HG02588 (cell line): ENCODE measurements at regions not wholly inside any gene's neighbourhood (a gene's known extent, or its start where the extent isn't known, plus 50 kb on each side); places are given as distances from the start of the nearest gene placed in this dataset.

ENCODE experiments used
- ATAC-seq: cut with Tn5 transposase; IDR thresholded peaks from one replicate; pipeline ENCODE4 v1.9.1; 2021; ENCODE audit warnings: mild to moderate bottlenecking, moderate library complexity; ENCODE audit not compliant: unreplicated experiment

DNA sequence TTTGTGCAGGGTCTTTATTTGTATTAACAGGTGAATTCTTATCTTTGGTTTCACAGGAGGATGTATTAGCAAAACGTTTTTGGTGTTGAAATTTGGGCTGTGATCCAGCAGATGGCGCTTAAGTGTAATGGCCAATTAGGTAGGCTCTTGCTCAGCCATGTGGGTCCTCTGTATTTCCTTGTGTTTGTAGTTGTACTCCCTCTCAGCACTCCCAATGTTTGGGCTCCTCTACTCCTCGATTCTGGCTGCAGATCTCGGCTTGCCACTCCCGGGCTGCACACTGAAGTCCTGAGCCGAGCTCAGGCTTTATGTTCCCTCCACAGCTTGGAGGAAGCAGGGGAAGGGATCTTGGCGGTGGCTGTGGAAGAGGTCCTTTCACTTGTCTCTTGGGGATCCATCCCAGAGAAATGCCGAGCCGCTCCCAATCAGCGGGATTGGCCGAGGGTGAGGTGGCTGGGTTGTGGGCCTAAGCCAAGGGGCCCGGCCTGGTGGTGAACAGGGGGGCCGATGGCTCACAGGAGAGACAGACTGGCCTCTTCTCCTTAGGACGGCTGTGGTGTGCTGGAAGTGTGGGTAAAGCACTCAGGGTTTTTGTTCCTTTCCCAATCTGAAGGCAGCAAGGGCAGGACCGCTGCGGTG, 133.7 kb downstream of the AEBP2 start:
- ATAC-seq: no peak

DNA sequence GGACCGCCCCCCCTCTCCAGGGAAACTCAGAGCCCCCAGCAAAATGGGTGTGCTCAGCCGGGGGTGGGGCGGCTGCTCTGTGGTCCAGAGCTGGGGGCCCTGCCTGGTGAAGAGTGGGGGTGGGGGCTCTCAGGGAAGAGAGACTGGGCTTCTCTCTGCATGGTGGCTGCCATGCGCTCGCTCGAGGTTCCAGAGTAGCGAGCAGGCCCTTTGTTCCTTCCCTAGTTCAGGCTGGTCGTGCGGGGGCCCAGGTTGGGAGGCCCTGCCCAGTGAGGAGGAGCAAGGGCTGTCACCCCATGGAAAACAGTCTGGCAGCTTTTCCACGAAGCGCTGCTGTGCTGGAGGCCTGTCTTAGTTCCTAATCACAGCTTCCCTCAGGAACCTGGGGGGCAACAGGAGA, 134.6 kb downstream of the AEBP2 start:
- no peak for ATAC-seq

DNA sequence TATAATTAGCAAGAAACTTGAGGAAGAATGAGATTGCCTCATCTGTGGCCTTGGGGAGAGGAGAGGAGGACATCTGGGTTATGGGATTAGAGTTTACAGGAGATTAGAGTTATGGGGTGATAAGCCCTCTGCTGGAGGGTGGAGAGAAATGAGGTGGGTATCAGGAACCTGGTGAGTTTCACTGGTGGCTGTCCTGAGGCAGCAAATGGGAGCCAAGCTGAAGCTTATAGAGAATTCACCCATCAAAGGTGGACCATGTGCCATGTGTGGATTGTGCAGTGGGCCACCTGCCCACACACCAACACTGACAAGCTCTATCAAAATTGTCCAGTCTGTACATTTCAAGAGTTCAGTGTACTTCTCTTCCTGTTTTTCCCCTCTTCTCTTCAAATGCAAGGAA, 135.3 kb downstream of the AEBP2 start:
- no peak for ATAC-seq

DNA sequence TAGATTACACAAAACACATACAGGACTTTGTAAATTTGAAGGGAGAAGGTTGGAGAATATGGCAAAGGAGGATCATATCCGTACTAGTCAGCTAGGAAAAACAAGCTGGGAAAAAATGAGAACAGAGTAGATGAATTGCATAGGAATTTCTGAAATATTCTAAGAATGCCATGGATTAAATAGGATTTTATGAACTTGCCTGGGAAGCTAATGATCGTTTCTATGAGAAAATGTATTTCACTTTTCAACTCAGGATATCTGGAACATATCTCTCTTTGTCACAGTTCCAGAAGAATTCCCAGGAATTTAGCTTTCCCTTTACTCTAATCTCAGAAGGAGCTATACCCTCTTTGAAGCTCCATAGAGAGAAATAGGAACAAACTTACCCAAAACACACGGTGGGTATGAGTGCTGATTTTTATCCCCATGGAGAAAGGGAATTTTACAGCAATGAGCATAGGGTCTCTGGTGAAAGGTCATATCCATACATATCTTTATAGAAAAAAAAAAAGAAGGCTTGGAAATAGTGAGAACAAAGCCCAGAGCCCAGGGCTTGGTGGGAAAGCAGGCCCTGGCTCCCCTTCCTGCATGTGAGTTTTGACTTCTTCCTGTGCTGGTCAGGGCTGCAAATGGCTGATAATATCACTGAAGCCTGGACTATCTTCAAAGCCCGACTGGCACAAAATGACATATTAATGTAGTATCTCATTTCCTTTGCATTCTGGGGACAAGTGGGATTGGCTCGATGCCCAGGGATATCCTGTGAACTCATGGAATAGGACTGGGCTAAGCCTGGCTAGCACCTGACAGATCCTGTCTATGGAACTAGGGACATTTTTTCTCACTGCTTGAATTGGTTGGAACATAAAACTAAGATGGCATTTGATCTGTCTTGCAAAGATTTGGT, 136.3 kb downstream of the AEBP2 start:
- no peak for ATAC-seq

DNA sequence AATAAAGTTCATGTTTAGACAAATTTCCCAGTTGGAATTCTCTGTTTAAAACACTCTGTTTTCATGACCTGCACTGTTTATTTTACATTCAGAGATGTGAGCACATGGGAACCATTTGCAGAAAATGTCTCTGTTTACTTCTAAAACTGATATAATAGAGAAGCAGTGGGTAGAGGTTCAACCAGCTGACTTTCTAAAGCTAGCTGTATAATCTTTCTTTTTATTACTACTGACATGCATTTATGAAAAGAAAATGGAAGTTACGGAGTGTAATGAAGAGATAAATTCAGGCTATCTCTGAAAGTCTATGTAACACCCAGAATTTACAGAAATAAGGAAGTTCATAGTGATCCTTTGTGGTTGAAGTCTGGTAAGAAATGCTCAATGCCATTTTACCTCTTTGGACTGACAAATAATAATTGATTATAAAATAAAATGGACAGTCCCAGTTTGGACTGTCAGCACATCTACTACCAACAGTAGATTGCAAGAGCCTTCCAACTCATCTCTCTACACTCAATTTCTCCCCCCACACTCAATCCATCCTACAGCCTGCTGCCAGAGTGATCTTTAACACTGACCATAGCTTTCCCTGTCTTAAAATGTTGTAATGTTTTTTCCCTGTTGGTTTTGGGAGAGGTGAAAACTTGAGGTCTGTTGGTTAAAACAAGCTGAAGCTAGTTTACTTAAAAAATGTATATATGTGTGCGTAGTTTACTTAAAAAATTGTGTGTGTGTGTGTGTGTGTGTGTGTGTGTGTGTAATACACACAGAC, 137.4 kb downstream of the AEBP2 start:
- no peak for ATAC-seq

DNA sequence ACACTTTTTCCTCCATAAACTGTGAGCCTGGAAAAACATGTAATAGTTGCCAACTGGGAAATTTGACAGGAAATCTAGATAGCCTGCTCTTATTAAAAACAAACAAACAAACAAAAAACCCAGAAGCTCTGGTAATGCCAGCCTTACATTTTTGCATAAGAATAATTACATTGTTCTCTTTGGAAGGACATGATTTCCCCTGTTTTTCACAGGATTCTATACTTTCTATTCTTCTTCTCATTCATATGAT, 137.9 kb downstream of the AEBP2 start:
- ATAC-seq: no peak

DNA sequence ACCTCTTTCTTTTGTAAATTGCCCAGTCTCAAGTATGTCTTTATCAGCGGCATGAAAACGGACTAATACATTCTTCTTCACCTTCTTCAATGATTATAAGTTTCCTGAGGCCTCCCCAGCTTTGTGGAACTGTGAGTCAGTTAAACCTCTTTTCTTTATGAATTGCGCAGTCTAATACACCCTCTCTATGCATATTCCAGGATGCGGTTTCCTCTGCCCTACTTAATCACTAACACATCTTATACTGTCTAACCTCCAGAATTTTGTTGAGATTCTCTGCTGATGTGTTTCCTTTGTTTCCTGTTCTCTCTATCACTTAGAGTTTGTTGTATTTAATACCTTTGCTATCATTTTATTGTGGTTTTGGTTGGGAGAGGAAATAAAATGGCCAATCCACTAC, 145.4 kb downstream of the AEBP2 start:
- ATAC-seq: no peak

DNA sequence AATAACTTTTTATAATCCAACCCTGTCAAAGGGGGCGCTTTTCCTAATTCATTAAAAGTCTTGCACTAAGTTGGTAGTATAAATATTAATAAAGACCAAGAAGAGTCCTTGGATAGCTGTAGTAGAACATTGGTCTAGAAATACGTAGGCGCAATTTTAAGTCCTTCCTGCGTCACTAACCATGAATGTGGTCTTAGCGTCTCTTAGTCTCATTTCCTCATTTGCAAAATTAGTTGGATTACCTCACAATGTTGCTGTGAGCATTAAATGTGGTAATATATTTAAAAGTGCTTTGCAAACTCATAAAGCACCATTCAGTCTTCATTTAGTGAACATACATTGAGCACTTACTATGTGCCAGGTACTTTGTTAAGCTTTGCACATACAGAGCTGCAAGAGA, 149.7 kb downstream of the AEBP2 start:
- ATAC-seq: no peak

DNA sequence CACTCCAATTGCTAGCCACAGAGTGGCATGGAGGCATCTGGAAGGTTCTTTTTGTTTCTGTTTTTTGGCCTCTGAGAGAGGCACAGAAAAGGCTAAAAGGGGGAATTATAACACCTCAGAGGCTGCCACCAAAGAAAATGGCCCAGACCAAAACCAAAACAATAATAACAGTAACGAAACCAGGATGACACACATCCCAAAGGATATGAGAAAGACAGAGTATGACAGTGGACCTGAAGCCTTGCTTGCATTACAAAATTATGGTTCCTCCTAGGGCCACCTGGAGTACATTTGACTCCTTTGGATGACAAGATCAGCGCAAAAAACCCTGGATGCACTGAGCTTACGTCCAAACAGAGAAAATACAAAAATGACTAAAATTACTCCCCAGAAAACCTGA, 152.7 kb downstream of the AEBP2 start:
- ATAC-seq: no peak

DNA sequence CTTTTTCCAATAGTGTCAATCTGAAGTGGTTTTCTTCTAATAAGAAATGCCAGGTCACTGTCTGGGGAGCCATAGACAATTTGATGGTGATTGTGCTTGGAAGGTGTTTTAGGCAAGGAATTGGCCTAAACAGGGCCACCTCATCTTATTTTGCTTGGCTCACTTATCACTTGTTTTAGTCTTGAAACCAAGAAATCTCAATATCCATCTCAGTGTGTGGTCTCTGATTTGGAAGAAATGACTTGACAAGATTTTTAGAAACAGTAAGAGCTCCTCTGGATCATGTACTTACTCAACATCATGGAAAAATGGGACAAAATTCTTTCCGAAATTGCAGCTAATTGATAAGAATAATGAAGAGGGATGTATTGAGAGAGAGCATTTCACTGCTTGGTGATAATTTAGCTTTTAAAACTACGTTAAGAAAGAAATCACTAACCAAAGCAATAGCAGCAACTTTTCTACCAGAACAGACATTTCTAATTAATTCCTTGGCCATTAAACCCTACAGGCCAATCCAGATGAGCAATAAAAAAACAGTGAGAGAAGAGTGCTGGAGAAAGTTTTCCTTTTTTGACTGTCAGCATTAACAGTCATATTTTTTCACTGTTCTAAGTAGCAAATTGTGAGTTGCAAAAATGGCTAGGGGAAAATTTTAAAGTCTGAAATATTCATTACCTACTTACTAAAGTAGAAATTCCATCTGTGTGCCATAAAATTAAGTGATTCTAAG, 157.3 kb downstream of the AEBP2 start:
- no peak for ATAC-seq

DNA sequence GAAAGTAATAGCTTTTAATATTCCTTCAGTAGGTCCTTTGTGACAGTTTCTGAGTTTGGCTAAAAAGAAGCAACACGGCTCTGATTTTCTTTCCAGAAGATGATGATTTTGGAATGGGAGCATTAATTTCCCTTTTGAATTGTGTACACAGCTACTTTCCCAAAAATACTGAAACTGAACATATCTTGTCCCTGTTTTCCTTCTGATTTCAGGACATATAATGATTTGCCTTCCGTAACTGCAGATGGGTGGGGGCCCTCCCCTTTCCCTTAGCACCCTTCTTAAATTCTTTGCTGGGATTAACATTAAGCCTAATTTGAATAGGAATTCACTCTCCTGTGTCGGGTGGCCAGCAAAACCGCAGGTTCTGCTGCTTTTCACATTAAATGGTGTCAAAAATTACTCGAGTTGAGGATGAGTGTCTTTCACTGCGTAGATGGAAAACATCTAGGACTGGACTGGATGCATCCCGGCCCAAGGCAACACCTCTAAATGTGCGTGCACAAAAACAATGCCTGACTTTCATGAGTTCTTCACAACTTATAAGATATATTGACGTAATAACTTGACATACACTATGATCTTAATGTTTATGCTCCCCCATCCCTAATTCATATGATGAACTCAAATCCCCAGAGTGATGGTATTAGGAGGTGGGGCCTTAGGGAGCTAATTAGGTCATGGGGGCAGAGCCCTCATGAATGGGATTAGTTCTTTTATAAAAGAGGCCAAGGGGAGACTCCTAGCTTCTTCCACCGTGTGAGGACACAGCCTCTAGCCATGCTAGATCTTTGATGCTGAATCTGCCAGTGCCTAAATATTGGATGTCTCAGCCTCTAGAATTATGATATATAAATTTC, 158.1 kb downstream of the AEBP2 start:
- no peak for ATAC-seq

DNA sequence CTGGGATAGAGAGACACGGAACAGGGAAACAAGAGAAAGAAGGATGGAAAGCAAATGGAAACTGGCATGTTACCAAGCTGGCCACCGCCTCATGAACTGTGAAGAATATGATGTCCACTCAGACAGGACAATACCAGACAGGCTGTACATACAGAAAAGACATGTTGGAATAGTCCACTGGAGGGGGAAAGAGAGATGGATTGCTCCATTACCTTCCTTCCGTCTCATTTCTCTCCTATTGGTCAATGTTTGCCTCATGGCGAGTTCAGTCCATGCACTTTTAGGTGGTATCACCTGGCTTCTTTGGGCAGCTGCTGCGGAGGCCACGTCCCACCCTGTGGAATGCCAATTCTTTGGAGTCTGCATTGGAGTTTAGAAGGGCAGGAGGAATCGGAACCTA, 166.4 kb downstream of the AEBP2 start:
- no peak for ATAC-seq

DNA sequence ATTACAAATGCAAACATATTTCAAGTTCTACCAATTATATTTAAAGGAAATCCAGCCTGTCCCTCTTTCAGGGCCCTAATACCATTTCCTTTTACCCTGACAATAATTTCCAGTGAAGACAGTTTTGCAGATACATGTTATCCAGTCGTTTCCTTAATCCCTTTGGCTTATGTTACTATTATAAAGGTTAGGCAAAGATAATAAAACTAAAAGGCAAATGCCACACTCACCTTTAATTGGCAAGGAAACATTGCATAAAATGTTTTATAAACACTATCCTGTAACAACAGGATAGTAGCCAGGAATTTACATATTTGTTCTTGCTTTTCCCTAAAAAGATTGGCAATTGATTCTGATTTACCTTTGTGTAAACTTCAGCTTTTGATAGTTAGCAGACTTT, 168.7 kb downstream of the AEBP2 start:
- ATAC-seq: no peak

DNA sequence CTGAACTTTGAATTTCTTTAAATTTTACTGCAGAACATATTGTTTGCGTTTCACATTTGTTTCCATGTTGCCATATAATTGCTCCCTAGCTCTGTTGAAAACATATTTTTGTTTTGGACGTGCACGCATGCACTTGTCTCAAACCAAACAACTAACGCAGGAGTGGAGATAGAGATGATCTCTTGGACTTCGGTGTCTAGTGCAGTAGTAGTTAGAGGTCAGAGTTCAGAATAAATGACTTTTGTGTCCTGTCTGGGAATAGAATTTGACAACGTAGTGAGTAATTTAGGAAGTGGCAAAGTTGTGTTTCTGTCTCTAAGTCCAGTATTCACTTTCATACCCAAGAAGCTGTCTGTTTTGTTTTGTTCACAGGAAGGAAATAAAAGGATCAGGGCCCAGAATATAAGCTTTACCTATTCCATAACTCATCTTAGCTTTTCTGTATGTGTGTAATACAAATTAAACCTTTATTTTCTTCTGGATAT, 173.8 kb downstream of the AEBP2 start:
- no peak for ATAC-seq

DNA sequence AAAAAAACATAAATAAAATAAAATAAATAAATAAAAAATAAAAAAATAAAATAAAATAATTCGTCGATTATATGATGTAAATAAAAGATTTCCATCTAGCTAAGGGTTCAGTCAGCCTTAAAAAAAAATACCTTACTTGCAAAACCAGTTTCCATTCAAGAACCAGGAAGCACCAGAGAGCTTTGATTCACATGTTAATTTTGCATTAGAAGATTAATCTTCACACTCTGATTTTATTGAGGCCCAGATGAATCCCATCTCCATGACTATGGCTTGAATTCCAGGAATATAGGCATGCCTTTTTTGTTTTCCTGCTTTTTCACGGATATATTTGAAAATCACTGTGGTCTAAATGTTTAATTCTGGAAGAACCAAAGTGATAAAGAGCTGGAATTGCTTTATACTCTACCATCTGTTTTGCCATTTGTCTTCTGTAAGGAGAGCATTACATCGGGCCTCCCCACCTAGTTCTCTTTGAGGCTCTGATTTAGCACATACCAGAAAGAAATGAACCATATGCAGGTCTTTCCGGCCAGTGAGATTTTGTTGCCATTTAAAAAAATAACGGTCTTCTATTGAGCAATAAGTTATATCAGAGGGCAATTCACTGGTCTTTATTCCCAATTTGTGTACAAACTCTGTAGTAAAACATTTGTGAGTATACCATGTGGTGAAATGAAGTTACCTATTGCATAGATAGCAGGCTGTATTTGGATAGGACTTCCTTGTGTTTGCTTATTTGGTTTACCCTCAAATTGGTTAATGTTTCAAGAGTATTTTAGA, 175.5 kb downstream of the AEBP2 start:
- no peak for ATAC-seq

DNA sequence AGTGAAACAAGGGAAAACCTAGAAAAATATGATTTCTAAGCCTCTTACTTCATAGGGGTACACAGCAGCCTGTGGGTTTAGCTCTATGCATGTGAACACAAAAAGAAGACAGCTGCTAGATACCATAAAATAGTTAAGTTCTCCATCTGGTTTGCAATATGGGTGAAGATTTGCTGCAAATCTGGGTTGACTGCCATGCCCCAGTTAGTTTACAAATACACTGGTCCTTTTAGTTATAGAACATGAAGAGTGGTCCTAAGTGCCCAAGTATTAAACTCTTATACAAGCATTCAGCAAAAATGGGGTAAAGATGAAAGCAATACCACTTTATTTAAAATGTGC, 176.1 kb downstream of the AEBP2 start:
- ATAC-seq: no peak

DNA sequence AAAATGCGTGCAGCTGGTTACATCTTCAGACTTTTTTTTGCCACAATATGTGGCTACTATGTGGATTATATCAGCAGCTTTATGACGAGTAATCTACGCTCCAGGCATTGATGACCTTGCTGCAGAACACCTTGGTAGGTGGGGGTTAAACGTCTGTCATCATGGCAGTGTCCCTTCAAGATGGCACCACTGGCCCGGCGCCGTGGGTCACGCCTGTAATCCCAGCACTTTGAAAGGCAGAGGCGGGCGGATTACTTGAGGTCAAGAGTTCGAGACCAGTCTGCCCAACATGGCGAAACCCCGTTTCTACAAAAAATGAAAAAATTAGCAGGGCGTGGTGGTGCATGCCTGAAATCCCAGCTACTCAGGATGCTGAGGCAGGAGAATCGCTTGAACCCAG, 177.5 kb downstream of the AEBP2 start:
- no peak for ATAC-seq

DNA sequence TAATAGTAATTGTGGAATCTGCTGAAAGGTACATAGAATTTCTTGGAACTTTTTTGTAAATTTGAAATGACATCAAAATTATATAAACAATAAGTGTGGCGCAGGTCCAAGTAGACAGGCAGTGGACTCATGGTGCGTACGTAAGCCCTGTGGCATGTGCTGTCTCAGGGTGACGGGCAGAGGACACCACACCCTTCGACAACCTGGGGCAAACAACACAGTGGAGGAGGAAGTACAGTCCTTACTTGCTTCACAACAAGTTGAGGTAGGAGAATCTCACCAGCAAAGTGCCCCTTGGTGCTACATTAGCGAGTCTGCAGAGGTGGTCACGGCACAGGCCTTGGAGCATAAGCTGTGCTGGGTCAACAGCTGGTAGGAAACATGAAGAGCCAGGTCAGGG, 180.9 kb downstream of the AEBP2 start:
- no peak for ATAC-seq

DNA sequence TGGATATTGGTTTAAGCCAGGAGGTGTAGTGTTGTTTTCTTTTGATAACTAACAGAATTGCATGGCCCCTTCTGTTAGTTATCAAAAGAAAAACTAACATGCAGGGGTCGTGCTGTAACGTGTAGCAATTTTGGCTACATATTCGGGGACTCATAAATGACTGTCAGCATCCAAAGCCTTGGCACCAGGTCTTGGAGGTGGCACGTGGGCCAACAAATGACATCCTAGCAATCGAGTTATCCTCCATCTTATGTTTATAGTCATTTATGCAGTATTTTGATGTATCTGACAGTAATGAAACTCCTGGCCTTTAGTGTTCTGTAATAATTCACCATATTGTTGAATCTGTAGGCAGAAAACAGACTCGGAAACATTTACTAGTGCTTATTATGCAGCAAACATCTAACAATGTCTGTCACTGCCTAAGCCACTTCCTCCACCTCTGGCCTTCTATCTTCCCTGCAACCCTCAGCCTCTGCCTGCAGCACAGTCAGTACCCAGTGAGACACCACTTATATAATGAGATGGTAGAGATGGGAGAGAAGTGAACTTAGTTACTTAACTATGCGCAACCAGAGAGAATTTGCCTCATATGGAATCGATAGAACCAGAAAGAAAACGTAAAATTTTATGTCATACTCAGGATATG, 184.6 kb downstream of the AEBP2 start:
- no peak for ATAC-seq
